HAP-1 (cell line): ENCODE measurements at regions not wholly inside any gene's neighbourhood (a gene's known extent, or its start where the extent isn't known, plus 50 kb on each side); places are given as distances from the start of the nearest gene placed in this dataset.

Experiments used
- DNase-seq, 2 experiments: peaks; one replicate each; pipeline ENCODE4 v3.0.0-alpha.2; 2016 to 2020; ENCODE audit warnings: low spot score in 2 of 2
- H3K27me3 ChIP-seq: fragments of 250-450 bp; sonication (Bioruptor Pico); 2 replicates; pipeline ENCODE4 v1.5.1; 2020; ENCODE audit warnings: low read depth, mild to moderate bottlenecking, moderate library complexity
- H3K36me3 ChIP-seq: fragments of 250-450 bp; sonication (Bioruptor Pico); replicated peaks from 2 replicates; pipeline ENCODE4 v1.5.1; 2020; ENCODE audit warnings: mild to moderate bottlenecking
- H3K4me1 ChIP-seq: fragments of 250-450 bp; sonication (Bioruptor Pico); 2 replicates; pipeline ENCODE4 v1.5.1; 2020; ENCODE audit warnings: mild to moderate bottlenecking
- H3K4me3 ChIP-seq: fragments of 250-450 bp; sonication (Bioruptor Pico); 2 replicates; pipeline ENCODE4 v1.5.1; 2020; ENCODE audit warnings: mild to moderate bottlenecking, moderate library complexity
- H3K9me3 ChIP-seq: fragments of 250-450 bp; sonication (Bioruptor Pico); 2 replicates; pipeline ENCODE4 v1.5.1; 2020; ENCODE audit warnings: mild to moderate bottlenecking, moderate library complexity
- in situ Hi-C: fragments of 300-500 bp; cut with MboI; formaldehyde crosslinking; loops from 3 replicates; pipeline ENCODE4 v1.14.3; 2020; ENCODE audit warnings: low sequenced_read_pairs, inconsistent platforms, mixed read lengths

DNA sequence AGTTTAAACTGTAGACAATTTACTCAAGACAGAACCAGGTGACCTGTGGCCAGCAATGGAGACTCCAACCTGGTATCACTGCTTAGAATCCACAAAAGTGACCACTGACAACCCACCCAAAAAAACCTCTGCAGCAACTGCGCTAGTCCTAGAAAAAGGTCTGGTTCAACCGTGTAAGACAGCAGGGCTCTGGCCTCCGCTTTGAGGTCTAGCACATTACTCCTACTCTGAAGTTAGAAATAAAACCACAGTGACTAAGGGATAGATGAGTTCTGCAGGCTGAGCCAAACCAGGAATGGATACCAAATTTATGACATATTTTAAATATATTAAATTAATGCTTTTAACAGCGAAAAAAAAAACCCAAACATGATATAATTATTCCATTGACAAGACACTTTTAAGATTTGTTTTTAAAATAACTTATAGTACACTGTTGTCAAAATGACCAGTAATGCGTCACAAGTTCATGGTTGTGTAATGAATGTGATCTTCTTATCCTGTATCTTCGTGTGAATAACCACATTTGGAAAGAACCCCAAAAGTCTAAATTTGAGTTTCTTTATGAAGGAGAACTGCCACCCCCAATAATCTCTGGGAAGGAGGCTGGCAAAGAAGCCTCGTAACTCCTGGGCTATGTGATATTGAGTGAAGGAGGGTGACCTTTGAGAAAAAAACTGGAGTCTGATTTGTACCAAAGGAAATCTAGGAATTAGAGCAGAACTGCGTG lies 101.9 kb upstream of the SLC44A1 start:
- no peak overlapping the region for H3K4me3 ChIP-seq
- H3K9me3 ChIP-seq = no peaks in the 10 kb centered on the region
- H3K27me3 ChIP-seq = no peaks in the 10 kb centered on the region
- no peaks in the 10 kb centered on the region for H3K36me3 ChIP-seq
- H3K4me1 ChIP-seq = peaks cover 22% of the 10 kb centered on the region
- in situ Hi-C loops = loop anchor here (10.0 kb wide), 1 partner anchor 278 kb away; no protein-coding TSS in a partner anchor
- DNase-seq = no peak

- Histone ChIP-seq H3K36me3 (no peaks in the 10 kb centered on the region), H3K4me3 (no peak overlapping the region), H3K9me3 (no peaks in the 10 kb centered on the region), H3K4me1 (peaks cover 18% of the 10 kb centered on the region), H3K27me3 (no peaks in the 10 kb centered on the region)
- DNase-seq = no peak
- in situ Hi-C loops = loop anchor here (10.0 kb wide), 1 partner anchor 278 kb away; no protein-coding TSS in a partner anchor
These were observed 101.4 kb upstream of the SLC44A1 start for GRCh38 chr9:105143136-105143430.

- H3K27me3 ChIP-seq = no peaks in the 10 kb centered on the region
- DNase-seq = no peak
- no peaks in the 10 kb centered on the region for H3K36me3 ChIP-seq
- peaks cover 9% of the 10 kb centered on the region for H3K4me1 ChIP-seq
- H3K9me3 ChIP-seq = no peaks in the 10 kb centered on the region
- in situ Hi-C loops = loop anchor here (10.0 kb wide), 1 partner anchor 279 kb away; no protein-coding TSS in a partner anchor
- no peak overlapping the region for H3K4me3 ChIP-seq
These were observed 100.4 kb upstream of the SLC44A1 start for GRCh38 chr9:105144076-105144475.

DNA sequence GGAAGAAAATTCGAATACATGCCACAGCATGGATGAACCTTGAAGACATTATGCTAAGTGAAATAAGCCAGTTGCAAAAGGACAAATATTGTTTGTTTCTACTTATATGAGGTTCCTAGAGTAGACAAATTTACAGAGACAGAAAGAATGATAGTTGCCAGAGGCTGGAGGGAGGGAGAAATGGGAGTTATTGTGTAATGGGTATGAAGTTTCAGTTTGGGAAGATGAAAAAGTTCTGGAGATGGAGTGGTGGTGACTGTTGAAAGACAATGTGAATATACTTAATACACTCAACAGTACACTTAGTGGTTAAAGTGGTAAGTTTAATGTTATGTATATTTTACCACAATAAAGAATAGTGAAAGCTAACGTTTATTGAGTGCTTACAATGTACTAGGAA lies 99.6 kb upstream of the SLC44A1 start:
- peaks cover 4% of the 10 kb centered on the region for H3K4me1 ChIP-seq
- H3K27me3 ChIP-seq = no peaks in the 10 kb centered on the region
- in situ Hi-C loops = loop anchor here (10.0 kb wide), 1 partner anchor 280 kb away; no protein-coding TSS in a partner anchor
- no peaks in the 10 kb centered on the region for H3K9me3 ChIP-seq
- no peak for DNase-seq
- no peaks in the 10 kb centered on the region for H3K36me3 ChIP-seq
- H3K4me3 ChIP-seq = no peak overlapping the region

- Histone ChIP-seq H3K9me3 (no peaks in the 10 kb centered on the region), H3K27me3 (no peaks in the 10 kb centered on the region), H3K4me1 (peaks cover 8% of the 10 kb centered on the region), H3K36me3 (no peaks in the 10 kb centered on the region), H3K4me3 (no peak overlapping the region)
- DNase-seq = no peak
- in situ Hi-C loops = loop anchor here (10.0 kb wide), 1 partner anchor 282 kb away; no protein-coding TSS in a partner anchor
These were observed 97.8 kb upstream of the SLC44A1 start for GRCh38 chr9:105146677-105147076.

GRCh38 chr9:105147110-105147871 lies 97.2 kb upstream of the SLC44A1 start:
- no peak for DNase-seq
- H3K36me3 ChIP-seq = no peaks in the 10 kb centered on the region
- in situ Hi-C loops = loop anchor here (10.0 kb wide), 1 partner anchor 282 kb away; no protein-coding TSS in a partner anchor
- H3K4me3 ChIP-seq = no peak overlapping the region
- H3K9me3 ChIP-seq = no peaks in the 10 kb centered on the region
- no peaks in the 10 kb centered on the region for H3K27me3 ChIP-seq
- H3K4me1 ChIP-seq = peaks cover 8% of the 10 kb centered on the region

DNA sequence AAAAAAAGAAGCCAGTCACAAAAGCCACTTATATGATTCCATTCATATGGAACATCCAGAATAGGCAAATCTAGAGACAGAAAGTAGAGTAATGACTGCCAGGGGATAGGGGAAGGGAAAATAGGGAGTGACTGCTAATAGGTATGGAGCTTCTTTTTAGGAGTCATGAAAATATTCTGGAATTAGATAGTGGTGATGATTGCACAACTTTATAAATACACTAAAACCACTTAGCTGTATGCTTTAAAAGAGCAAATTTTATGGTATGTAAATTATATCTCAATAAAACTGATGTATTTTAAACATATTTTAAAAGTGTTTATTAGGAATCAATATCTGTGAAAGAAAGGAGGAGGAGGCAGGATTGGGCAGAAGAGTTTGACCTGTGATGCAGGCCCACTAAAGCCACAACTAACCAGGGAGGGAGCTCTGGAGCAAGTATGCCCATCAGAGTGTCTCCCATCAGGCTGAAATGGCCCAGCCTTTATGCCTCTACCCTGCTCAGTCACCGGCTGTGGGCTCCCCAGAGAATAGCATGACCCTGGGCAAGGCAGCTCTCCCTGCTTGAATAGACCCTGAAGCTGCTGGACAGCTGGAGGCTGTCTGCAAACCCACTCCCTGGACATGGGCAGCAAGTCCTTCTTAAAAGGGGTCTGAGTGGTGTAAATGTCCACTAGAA lies 96.0 kb upstream of the SLC44A1 start:
- Histone ChIP-seq H3K4me1 (peaks cover 8% of the 10 kb centered on the region), H3K9me3 (no peaks in the 10 kb centered on the region), H3K27me3 (no peaks in the 10 kb centered on the region), H3K36me3 (no peaks in the 10 kb centered on the region), H3K4me3 (no peak overlapping the region)
- in situ Hi-C loops = loop anchor here (10.0 kb wide), 1 partner anchor 284 kb away; no protein-coding TSS in a partner anchor
- DNase-seq = peak in 1 of 2 experiments; percentile 22

GRCh38 chr9:105150991-105151685 lies 93.3 kb upstream of the SLC44A1 start:
- H3K27me3 ChIP-seq = no peaks in the 10 kb centered on the region
- H3K36me3 ChIP-seq = no peaks in the 10 kb centered on the region
- H3K9me3 ChIP-seq = no peaks in the 10 kb centered on the region
- H3K4me3 ChIP-seq = no peak overlapping the region
- in situ Hi-C loops = no loop called here
- peaks cover 4% of the 10 kb centered on the region for H3K4me1 ChIP-seq
- DNase-seq = no peak

DNA sequence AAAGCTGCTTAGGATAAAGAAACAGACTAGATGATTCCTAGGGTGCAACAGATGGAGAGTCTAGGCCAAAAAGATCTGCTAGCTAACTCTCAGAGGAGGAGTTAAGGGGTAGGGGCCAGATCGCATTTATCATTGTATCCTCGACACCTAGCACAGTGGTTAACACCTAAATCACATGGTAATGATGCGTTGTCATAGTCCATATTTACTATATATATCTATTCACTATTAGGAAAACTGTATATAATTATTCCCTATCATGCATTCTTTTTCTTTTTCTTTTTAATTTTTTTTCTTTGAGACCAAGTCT lies 92.8 kb upstream of the SLC44A1 start:
- H3K4me1 ChIP-seq = peaks cover 4% of the 10 kb centered on the region
- DNase-seq = no peak
- no peak overlapping the region for H3K4me3 ChIP-seq
- no peaks in the 10 kb centered on the region for H3K27me3 ChIP-seq
- in situ Hi-C loops = no loop called here
- no peaks in the 10 kb centered on the region for H3K36me3 ChIP-seq
- no peaks in the 10 kb centered on the region for H3K9me3 ChIP-seq

- DNase-seq = no peak
- H3K27me3 ChIP-seq = no peaks in the 10 kb centered on the region
- H3K36me3 ChIP-seq = no peaks in the 10 kb centered on the region
- H3K4me3 ChIP-seq = no peak overlapping the region
- H3K4me1 ChIP-seq = peaks cover 4% of the 10 kb centered on the region
- no peaks in the 10 kb centered on the region for H3K9me3 ChIP-seq
- in situ Hi-C loops = no loop called here
These were observed 89.7 kb upstream of the SLC44A1 start for GRCh38 chr9:105154723-105155191.

GRCh38 chr9:105157171-105157583 lies 87.3 kb upstream of the SLC44A1 start:
- H3K4me3 ChIP-seq = no peak overlapping the region
- H3K36me3 ChIP-seq = no peaks in the 10 kb centered on the region
- no peaks in the 10 kb centered on the region for H3K27me3 ChIP-seq
- no peaks in the 10 kb centered on the region for H3K4me1 ChIP-seq
- in situ Hi-C loops = no loop called here
- peak; percentile 53 to 68 for DNase-seq
- H3K9me3 ChIP-seq = no peaks in the 10 kb centered on the region

- in situ Hi-C loops = no loop called here
- Histone ChIP-seq H3K4me1 (no peaks in the 10 kb centered on the region), H3K4me3 (no peak overlapping the region), H3K36me3 (no peaks in the 10 kb centered on the region), H3K27me3 (no peaks in the 10 kb centered on the region), H3K9me3 (no peaks in the 10 kb centered on the region)
- DNase-seq = peak in 1 of 2 experiments; percentile 21
These were observed 86.4 kb upstream of the SLC44A1 start for GRCh38 chr9:105158020-105158419.

GRCh38 chr9:105158898-105159297 lies 85.6 kb upstream of the SLC44A1 start:
- Histone ChIP-seq H3K27me3 (no peaks in the 10 kb centered on the region), H3K4me3 (no peak overlapping the region), H3K4me1 (no peaks in the 10 kb centered on the region), H3K9me3 (no peaks in the 10 kb centered on the region), H3K36me3 (no peaks in the 10 kb centered on the region)
- in situ Hi-C loops = no loop called here
- DNase-seq = no peak
